HEK293 (cell line): ENCODE measurements at regions not wholly inside any gene's neighbourhood (a gene's known extent, or its start where the extent isn't known, plus 50 kb on each side); places are given as distances from the start of the nearest gene placed in this dataset.

ENCODE experiments used
- IKZF3 ChIP-seq: fragments of 450-650 bp; IDR thresholded peaks from 2 replicates; pipeline ENCODE4 v1.5.0; 2018; ENCODE audit warnings: missing biosample characterization, mild to moderate bottlenecking, missing genetic modification characterization, moderate library complexity
- SALL2 ChIP-seq: fragments of 450-650 bp; formaldehyde crosslinking; IDR thresholded peaks from 2 replicates; pipeline ENCODE4 v1.5.0; 2017; ENCODE audit warnings: missing biosample characterization, mild to moderate bottlenecking, missing genetic modification characterization, borderline replicate concordance
- YY2 ChIP-seq: fragments of 450-650 bp; formaldehyde crosslinking; IDR thresholded peaks from 2 replicates; pipeline ENCODE4 v1.5.1; 2016; ENCODE audit warnings: missing biosample characterization, missing genetic modification characterization
- ZNF157 ChIP-seq: fragments of 450-650 bp; formaldehyde crosslinking; IDR thresholded peaks from 2 replicates; pipeline ENCODE4 v1.5.1; 2016; ENCODE audit warnings: missing biosample characterization, missing genetic modification characterization
- ZNF239 ChIP-seq: fragments of 450-650 bp; formaldehyde crosslinking; IDR thresholded peaks from 2 replicates; pipeline ENCODE4 v1.5.1; 2016; ENCODE audit warnings: missing biosample characterization, missing genetic modification characterization
- ZNF37A ChIP-seq: fragments of 450-650 bp; IDR thresholded peaks from 2 replicates; pipeline ENCODE4 v1.5.1; 2018; ENCODE audit warnings: missing biosample characterization, missing genetic modification characterization
- ZNF404 ChIP-seq: fragments of 450-650 bp; formaldehyde crosslinking; IDR thresholded peaks from 2 replicates; pipeline ENCODE4 v1.5.1; 2017; ENCODE audit warnings: missing biosample characterization, missing genetic modification characterization
- ZNF548 ChIP-seq: fragments of 450-650 bp; formaldehyde crosslinking; IDR thresholded peaks from 2 replicates; pipeline ENCODE4 v1.5.1; 2016; ENCODE audit warnings: missing biosample characterization, missing genetic modification characterization
- ZNF76 ChIP-seq: fragments of 450-650 bp; formaldehyde crosslinking; IDR thresholded peaks from 2 replicates; pipeline ENCODE4; 2016; ENCODE audit warnings: low read depth, missing biosample characterization, missing genetic modification characterization, borderline replicate concordance
- TF ChIP-seq, protein P1 (sequence below): fragments of 450-650 bp; formaldehyde crosslinking; IDR thresholded peaks from 2 replicates; pipeline ENCODE4 v1.5.1; 2016; ENCODE audit warnings: missing biosample characterization, missing genetic modification characterization
- TF ChIP-seq, protein P2 (sequence below): fragments of 450-650 bp; formaldehyde crosslinking; IDR thresholded peaks from 2 replicates; pipeline ENCODE4 v1.5.1; 2016; ENCODE audit warnings: missing biosample characterization, missing genetic modification characterization

DNA sequence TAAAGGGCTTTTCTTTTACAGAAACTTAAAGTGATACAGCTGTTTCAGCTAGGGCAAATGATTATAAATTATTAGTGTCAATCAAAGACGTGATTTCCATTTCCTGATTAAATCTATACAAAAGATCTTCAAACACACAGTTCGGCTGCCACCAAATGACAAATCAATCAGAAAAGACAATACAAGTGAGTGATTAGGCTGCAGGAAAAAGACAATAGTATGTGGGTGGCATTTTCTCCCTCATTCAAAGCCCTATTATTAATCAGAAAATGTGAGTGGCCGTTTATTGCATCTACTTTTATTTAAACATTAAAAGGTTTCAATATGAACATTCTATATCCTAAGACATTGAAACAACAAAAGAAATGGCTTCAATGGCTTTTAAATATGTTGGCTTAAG is 895.6 kb upstream of the ROBO1 start:
- TF ChIP-seq, protein P1, sequence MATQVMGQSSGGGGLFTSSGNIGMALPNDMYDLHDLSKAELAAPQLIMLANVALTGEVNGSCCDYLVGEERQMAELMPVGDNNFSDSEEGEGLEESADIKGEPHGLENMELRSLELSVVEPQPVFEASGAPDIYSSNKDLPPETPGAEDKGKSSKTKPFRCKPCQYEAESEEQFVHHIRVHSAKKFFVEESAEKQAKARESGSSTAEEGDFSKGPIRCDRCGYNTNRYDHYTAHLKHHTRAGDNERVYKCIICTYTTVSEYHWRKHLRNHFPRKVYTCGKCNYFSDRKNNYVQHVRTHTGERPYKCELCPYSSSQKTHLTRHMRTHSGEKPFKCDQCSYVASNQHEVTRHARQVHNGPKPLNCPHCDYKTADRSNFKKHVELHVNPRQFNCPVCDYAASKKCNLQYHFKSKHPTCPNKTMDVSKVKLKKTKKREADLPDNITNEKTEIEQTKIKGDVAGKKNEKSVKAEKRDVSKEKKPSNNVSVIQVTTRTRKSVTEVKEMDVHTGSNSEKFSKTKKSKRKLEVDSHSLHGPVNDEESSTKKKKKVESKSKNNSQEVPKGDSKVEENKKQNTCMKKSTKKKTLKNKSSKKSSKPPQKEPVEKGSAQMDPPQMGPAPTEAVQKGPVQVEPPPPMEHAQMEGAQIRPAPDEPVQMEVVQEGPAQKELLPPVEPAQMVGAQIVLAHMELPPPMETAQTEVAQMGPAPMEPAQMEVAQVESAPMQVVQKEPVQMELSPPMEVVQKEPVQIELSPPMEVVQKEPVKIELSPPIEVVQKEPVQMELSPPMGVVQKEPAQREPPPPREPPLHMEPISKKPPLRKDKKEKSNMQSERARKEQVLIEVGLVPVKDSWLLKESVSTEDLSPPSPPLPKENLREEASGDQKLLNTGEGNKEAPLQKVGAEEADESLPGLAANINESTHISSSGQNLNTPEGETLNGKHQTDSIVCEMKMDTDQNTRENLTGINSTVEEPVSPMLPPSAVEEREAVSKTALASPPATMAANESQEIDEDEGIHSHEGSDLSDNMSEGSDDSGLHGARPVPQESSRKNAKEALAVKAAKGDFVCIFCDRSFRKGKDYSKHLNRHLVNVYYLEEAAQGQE (tag by site-specific recombination), result no peak
- TF ChIP-seq SALL2 (no peak), ZNF157 (tag by site-specific recombination) (no peak), ZNF548 (tag by site-specific recombination) (no peak), IKZF3 (tag by site-specific recombination) (no peak), ZNF76 (tag by site-specific recombination) (no peak), ZNF404 (tag by site-specific recombination) (no peak), ZNF239 (tag by site-specific recombination) (no peak), ZNF37A (tag by site-specific recombination) (no peak), YY2 (tag by site-specific recombination) (no peak)
- TF ChIP-seq, protein P2, sequence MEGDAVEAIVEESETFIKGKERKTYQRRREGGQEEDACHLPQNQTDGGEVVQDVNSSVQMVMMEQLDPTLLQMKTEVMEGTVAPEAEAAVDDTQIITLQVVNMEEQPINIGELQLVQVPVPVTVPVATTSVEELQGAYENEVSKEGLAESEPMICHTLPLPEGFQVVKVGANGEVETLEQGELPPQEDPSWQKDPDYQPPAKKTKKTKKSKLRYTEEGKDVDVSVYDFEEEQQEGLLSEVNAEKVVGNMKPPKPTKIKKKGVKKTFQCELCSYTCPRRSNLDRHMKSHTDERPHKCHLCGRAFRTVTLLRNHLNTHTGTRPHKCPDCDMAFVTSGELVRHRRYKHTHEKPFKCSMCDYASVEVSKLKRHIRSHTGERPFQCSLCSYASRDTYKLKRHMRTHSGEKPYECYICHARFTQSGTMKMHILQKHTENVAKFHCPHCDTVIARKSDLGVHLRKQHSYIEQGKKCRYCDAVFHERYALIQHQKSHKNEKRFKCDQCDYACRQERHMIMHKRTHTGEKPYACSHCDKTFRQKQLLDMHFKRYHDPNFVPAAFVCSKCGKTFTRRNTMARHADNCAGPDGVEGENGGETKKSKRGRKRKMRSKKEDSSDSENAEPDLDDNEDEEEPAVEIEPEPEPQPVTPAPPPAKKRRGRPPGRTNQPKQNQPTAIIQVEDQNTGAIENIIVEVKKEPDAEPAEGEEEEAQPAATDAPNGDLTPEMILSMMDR (tag by site-specific recombination), result no peak
